GM12878 (cell line): ENCODE measurements at regions not wholly inside any gene's neighbourhood (a gene's known extent, or its start where the extent isn't known, plus 50 kb on each side); places are given as distances from the start of the nearest gene placed in this dataset.
"Not testable (repeated sequence)": the region's sequence is repeated elsewhere in the genome, so short reads cannot be mapped to it uniquely, and the experiment has no call there.

Source experiments
- ATAC-seq: fragments of 200-7000 bp; cut with Tn5 transposase; 3 replicates; pipeline ENCODE4 v1.9.1; 2020; ENCODE audit warnings: mild to moderate bottlenecking, moderate library complexity
- BruUV-seq: library from RNA; stranded (reverse); fragments of 400-500 nt; replicated peaks from 2 replicates; lab custom pipeline; 2021; lab: Mats Ljungman, UMichigan
- CTCF ChIA-PET: fragments of 300-600 bp; sonication (Branson Sonifier 250); formaldehyde crosslinking; extraction: SDS; loops from one replicate; lab custom pipeline; 2021; ENCODE audit warnings: inconsistent platforms; lab: Yijun Ruan, JAX
- POLR2A ChIA-PET: fragments of 350-600 bp; formaldehyde crosslinking; extraction: SDS; loops from one replicate; lab custom pipeline; 2021; ENCODE audit warnings: inconsistent platforms; lab: Charles Lee
- RAD21 ChIA-PET: fragments of 300-600 bp; sonication (Branson Sonifier 250); formaldehyde crosslinking; loops from one replicate; lab custom pipeline; 2023; ENCODE audit warnings: antibody characterized with exemption; ENCODE audit not compliant: unreplicated experiment; lab: Charles Lee
- SMC1A ChIA-PET: fragments of 300-600 bp; sonication (Branson Sonifier 250); formaldehyde crosslinking; loops from one replicate; lab custom pipeline; 2023; ENCODE audit not compliant: unreplicated experiment, uncharacterized antibody; lab: Charles Lee
- DNase-seq: peaks from one replicate; pipeline ENCODE4 v3.0.0-alpha.2; 2011; ENCODE audit warnings: low read depth, low spot score
- FAIRE-seq: peaks from 3 replicates; lab custom pipeline; 2011; peaks lifted over from hg19 to GRCh38; lab: Jason Lieb, UNC
- H2AFZ ChIP-seq: 2 replicates; pipeline ENCODE4 v1.6.0; 2011; ENCODE audit warnings: low read depth, low read length, control low read depth; ENCODE audit not compliant: control insufficient read depth
- H3K27ac ChIP-seq: 2 replicates; pipeline ENCODE4 v1.5.1; 2011; ENCODE audit warnings: control low read depth; ENCODE audit not compliant: control insufficient read depth, insufficient read depth
- H3K27me3 ChIP-seq, 2 experiments: replicated peaks in 1 of 2; 2 replicates each; pipeline versions ENCODE4 v1.6.0 to v1.6.1; 2011; ENCODE audit warnings: low read length in 1 of 2; ENCODE audit not compliant: control insufficient read depth in 2 of 2, insufficient read depth in 2 of 2
- H3K36me3 ChIP-seq, 2 experiments: 2 replicates each; pipeline ENCODE4 v1.5.1; 2011; ENCODE audit warnings: low read length in 1 of 2; ENCODE audit not compliant: control insufficient read depth in 2 of 2, insufficient read depth in 2 of 2
- H3K4me1 ChIP-seq: 2 replicates; pipeline ENCODE4 v1.6.1; 2011; ENCODE audit warnings: mild to moderate bottlenecking, low read length, moderate library complexity, mixed read lengths; ENCODE audit not compliant: control insufficient read depth, insufficient read depth
- H3K4me2 ChIP-seq: 2 replicates; pipeline ENCODE4 v1.6.0; 2011; ENCODE audit warnings: control low read depth; ENCODE audit not compliant: control insufficient read depth, insufficient read depth
- H3K4me3 ChIP-seq: fragments of 200-600 bp; sonication (generic); 2 replicates; pipeline ENCODE4 v1.5.1; 2016
- H3K79me2 ChIP-seq: 2 replicates; pipeline ENCODE4 v1.6.0; 2011; ENCODE audit warnings: low read length; ENCODE audit not compliant: control insufficient read depth, insufficient read depth
- H3K9ac ChIP-seq: 2 replicates; pipeline ENCODE4 v1.8.0; 2011; ENCODE audit warnings: low read length, control low read depth, mixed read lengths; ENCODE audit not compliant: control insufficient read depth, insufficient read depth
- H3K9me3 ChIP-seq: replicated peaks from 3 replicates; pipeline ENCODE4 v1.5.1; 2011; ENCODE audit warnings: mild to moderate bottlenecking, low read length; ENCODE audit not compliant: control insufficient read depth, insufficient read depth
- H4K20me1 ChIP-seq: 2 replicates; pipeline ENCODE4 v1.6.0; 2011; ENCODE audit not compliant: control insufficient read depth, insufficient read depth
- BCL11A ChIP-seq: IDR thresholded peaks from 2 replicates; pipeline ENCODE4 v1.6.1; 2011; ENCODE audit warnings: low read depth, low read length
- CEBPB ChIP-seq, 2 experiments: fragments of 150-350 bp in 1 of 2; IDR thresholded peaks; 2 replicates each; pipeline ENCODE4 v1.6.1; 2012 to 2014; ENCODE audit warnings: low read depth in 2 of 2, low read length in 2 of 2, borderline replicate concordance in 1 of 2, inconsistent platforms in 1 of 2
- GABPA ChIP-seq: IDR thresholded peaks from 2 replicates; pipeline ENCODE4 v1.6.1; 2014; ENCODE audit warnings: antibody characterized with exemption, low read depth, mild to moderate bottlenecking, inconsistent platforms
- HDAC2 ChIP-seq: fragments of 200-600 bp; sonication (generic); IDR thresholded peaks from 2 replicates; pipeline ENCODE4 v1.6.1; 2017
- JUNB ChIP-seq: IDR thresholded peaks from 2 replicates; pipeline ENCODE4 v1.6.1; 2016; ENCODE audit warnings: antibody characterized with exemption, mild to moderate bottlenecking
- MEF2B ChIP-seq: fragments of 450-650 bp; IDR thresholded peaks from 2 replicates; pipeline ENCODE4 v1.6.1; 2018; ENCODE audit warnings: mild to moderate bottlenecking, moderate library complexity; ENCODE audit not compliant: partially characterized antibody, poor library complexity, severe bottlenecking
- NR2F1 ChIP-seq: fragments of 450-650 bp; conservative IDR thresholded peaks from 2 replicates; pipeline ENCODE4 v1.6.1; 2017; ENCODE audit warnings: mild to moderate bottlenecking
- PAX8 ChIP-seq: fragments of 450-650 bp; IDR thresholded peaks from 2 replicates; pipeline ENCODE4 v1.6.1; 2017; ENCODE audit warnings: mild to moderate bottlenecking, moderate library complexity
- PML ChIP-seq: IDR thresholded peaks from 2 replicates; pipeline ENCODE4 v1.6.1; 2012; ENCODE audit warnings: low read length, inconsistent platforms
- SMAD5 ChIP-seq: IDR thresholded peaks from 2 replicates; pipeline ENCODE4 v1.6.1; 2016; ENCODE audit warnings: antibody characterized with exemption, low read depth
- SREBF2 ChIP-seq: IDR thresholded peaks from 2 replicates; pipeline ENCODE4 v1.6.1; 2012; ENCODE audit warnings: mild to moderate bottlenecking, low read length
- WGBS: methylation state at CpG from one replicate; pipeline ENCODE4 v1.1.6; 2016; ENCODE audit warnings: low lambda C conversion rate; ENCODE audit not compliant: insufficient replicate concordance, insufficient coverage; ENCODE audit errors: missing lambda C conversion rate; 5-methylcytosine and 5-hydroxymethylcytosine counted together
- in situ Hi-C: fragments of 300-500 bp; cut with MboI; formaldehyde crosslinking; loops from 9 replicates; pipeline ENCODE4 v1.14.3; 2018; ENCODE audit warnings: mixed read lengths
- intact Hi-C: fragments of 100-400 bp; cut with micrococcal nuclease; formaldehyde crosslinking; loops from one replicate; pipeline ENCODE4 v1.14.2; 2022; ENCODE audit not compliant: unreplicated experiment

DNA sequence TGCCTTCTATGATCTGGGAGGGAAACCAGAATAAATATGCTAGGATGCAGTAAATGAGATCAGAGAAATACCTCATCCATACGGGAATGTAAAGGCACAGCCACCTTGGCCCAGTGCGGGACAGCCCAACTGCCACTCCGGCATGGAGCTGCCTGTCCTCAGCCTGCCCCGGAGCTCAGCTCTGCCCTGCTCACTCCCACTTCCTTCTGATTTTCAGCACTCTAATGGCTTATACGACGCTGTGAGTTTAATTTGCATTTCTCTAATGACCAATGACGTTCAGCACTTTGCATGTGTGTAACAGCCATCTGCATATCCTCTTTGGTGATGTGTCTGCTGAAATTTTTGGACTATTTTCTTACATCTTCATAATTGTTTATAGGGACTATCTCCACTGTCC, 172.5 kb upstream of the RAB6C start:
- Histone ChIP-seq H3K4me1 (no peaks in the 10 kb centered on the region), H3K4me2 (no peak overlapping the region), H3K9me3 (no peaks in the 10 kb centered on the region), H3K36me3 (no peaks in the 10 kb centered on the region), H3K4me3 (no peak overlapping the region), H2AFZ (no peak overlapping the region), H3K79me2 (no peaks in the 10 kb centered on the region), H3K9ac (no peak overlapping the region), H3K27me3 (no peaks in the 10 kb centered on the region), H4K20me1 (no peaks in the 10 kb centered on the region), H3K27ac (no peak overlapping the region)
- intact Hi-C loops, result no loop called here
- 33% methylated on average over 7 of the region's 7 CpGs for WGBS
- ATAC-seq, result no peak
- in situ Hi-C loops, result no loop called here
- SMC1A ChIA-PET, result no interaction called here
- no peak for DNase-seq
- RAD21 ChIA-PET, result no interaction called here
- FAIRE-seq, result no peak
- POLR2A ChIA-PET, result no interaction called here
- BruUV-seq, result no TSS peak
- CTCF ChIA-PET, result no interaction called here
- TF ChIP-seq HDAC2, result no peak
- TF ChIP-seq SREBF2, result no peak
- no peak for TF ChIP-seq BCL11A
- TF ChIP-seq NR2F1, result no peak
- no peak for TF ChIP-seq GABPA
- TF ChIP-seq JUNB, result no peak
- no peak for TF ChIP-seq SMAD5
- no peak for TF ChIP-seq MEF2B
- TF ChIP-seq CEBPB (IDR thresholded peaks at IDR 0.05; ENCODE audit: borderline replicate concordance in 1 of 2, low read depth in 2 of 2, low read length in 2 of 2), result no peak
- TF ChIP-seq PAX8, result no peak
- no peak for TF ChIP-seq PML

DNA sequence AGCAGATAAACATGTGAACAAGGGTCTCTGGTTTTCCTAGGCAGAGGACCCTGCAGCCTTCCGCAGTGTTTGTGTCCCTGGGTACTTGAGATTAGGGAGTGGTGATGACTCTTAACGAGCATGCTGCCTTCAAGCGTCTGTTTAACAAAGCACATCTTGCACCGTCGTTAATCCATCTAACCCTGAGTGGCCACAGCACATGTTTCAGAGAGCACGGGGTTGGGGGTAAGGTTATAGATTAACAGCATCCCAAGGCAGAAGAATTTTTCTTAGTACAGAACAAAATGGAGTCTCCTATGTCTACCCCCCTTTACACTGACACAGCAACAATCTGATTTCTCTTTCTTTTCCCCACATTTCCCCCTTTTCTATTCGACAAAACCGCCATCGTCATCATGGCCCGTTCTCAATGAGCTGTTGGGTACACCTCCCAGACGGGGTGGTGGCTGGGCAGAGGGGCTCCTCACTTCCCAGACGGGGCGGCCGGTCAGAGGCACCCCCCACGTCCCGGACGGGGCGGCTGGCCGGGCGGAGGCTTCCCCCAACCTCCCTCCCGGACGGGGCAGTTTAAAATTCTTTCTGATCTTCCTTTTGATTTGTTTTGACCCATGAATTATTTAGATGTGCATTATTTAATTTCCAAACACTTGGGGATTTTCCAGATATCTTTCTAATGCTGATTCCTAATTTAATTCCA, 171.7 kb upstream of the RAB6C start:
- ATAC-seq, H2AFZ ChIP-seq, H3K9me3 ChIP-seq, CTCF ChIA-PET, SMC1A ChIA-PET, H3K27ac ChIP-seq, H3K4me2 ChIP-seq, BruUV-seq, H3K4me3 ChIP-seq, DNase-seq, RAD21 ChIA-PET, in situ Hi-C loops, H3K27me3 ChIP-seq, H3K4me1 ChIP-seq, POLR2A ChIA-PET, H4K20me1 ChIP-seq, H3K36me3 ChIP-seq, H3K9ac ChIP-seq, H3K79me2 ChIP-seq, FAIRE-seq, intact Hi-C loops: not testable (repeated sequence)
- 64% methylated on average over 12 of the region's 22 CpGs for WGBS
